ENCODE measurements at regions not wholly inside any gene's neighbourhood (a gene's known extent, or its start where the extent isn't known, plus 50 kb on each side); places are given as distances from the start of the nearest gene placed in this dataset.

- no peak for DNase-seq (ENCODE audit: low read depth, low spot score)
- TF ChIP-seq CTCF (IDR thresholded peaks at IDR 0.05; ENCODE audit: low read depth, low read length): no peak
- H3K4me3 ChIP-seq (ENCODE audit: low read depth, low read length): no peak overlapping the region
- in situ Hi-C loops (cut with HindIII; ENCODE audit: low sequenced_read_pairs): no loop called here
Measured at GRCh38 chr10:118474111-118474510, 121.3 kb downstream of the PRLHR start.

GRCh38 chr10:118473305-118473960 is 122.0 kb downstream of the PRLHR start:
- no peak overlapping the region for H3K4me3 ChIP-seq (ENCODE audit: low read depth, low read length)
- in situ Hi-C loops (cut with HindIII; ENCODE audit: low sequenced_read_pairs): no loop called here
- TF ChIP-seq CTCF (IDR thresholded peaks at IDR 0.05; ENCODE audit: low read depth, low read length): no peak
- DNase-seq (ENCODE audit: low read depth, low spot score): no peak

GRCh38 chr10:118472415-118473304 is 122.8 kb downstream of the PRLHR start:
- in situ Hi-C loops (cut with HindIII; ENCODE audit: low sequenced_read_pairs): no loop called here
- H3K4me3 ChIP-seq (ENCODE audit: low read depth, low read length): no peak overlapping the region

GRCh38 chr10:118471863-118472262 is 123.6 kb downstream of the PRLHR start:
- no peak overlapping the region for H3K4me3 ChIP-seq (ENCODE audit: low read depth, low read length)
- DNase-seq (ENCODE audit: low read depth, low spot score): peak; percentile 50
- in situ Hi-C loops (cut with HindIII; ENCODE audit: low sequenced_read_pairs): no loop called here
- no peak for TF ChIP-seq CTCF (IDR thresholded peaks at IDR 0.05; ENCODE audit: low read depth, low read length)

More at GRCh38 chr10:118472415-118473304, 122.8 kb downstream of the PRLHR start:
- no peak for DNase-seq (ENCODE audit: low read depth, low spot score)
- no peak for TF ChIP-seq CTCF (IDR thresholded peaks at IDR 0.05; ENCODE audit: low read depth, low read length)

DNA sequence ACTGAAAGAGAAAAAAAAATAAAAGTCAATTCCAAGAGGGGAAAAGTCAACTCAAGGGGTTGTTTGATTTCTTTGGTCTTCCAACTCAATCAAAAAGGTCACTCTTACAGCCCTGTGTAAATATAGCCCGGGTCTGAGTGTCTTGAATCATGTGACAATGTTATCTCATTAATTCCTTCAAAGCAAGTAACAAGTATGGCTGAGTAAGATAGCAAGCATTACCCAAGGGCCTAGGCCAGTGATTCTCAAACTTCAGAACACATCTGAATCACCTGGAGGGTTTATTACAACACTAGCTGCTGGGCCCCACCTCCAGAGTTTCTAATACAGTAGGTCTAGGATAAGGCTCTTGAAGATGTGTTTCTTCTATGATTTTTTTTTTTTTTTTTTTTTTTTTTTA is 125.0 kb downstream of the PRLHR start:
- DNase-seq (ENCODE audit: low read depth, low spot score): no peak
- in situ Hi-C loops (cut with HindIII; ENCODE audit: low sequenced_read_pairs): no loop called here
- no peak overlapping the region for H3K4me3 ChIP-seq (ENCODE audit: low read depth, low read length)
- no peak for TF ChIP-seq CTCF (IDR thresholded peaks at IDR 0.05; ENCODE audit: low read depth, low read length)

- no peak for DNase-seq (ENCODE audit: low read depth, low spot score)
- no peak overlapping the region for H3K4me3 ChIP-seq (ENCODE audit: low read depth, low read length)
- TF ChIP-seq CTCF (IDR thresholded peaks at IDR 0.05; ENCODE audit: low read depth, low read length): no peak
- in situ Hi-C loops (cut with HindIII; ENCODE audit: low sequenced_read_pairs): no loop called here
Measured at GRCh38 chr10:118467200-118467599, 125.1 kb upstream of the FAM204A start.
